ENCODE measurements at regions not wholly inside any gene's neighbourhood (a gene's known extent, or its start where the extent isn't known, plus 50 kb on each side); places are given as distances from the start of the nearest gene placed in this dataset.

DNA sequence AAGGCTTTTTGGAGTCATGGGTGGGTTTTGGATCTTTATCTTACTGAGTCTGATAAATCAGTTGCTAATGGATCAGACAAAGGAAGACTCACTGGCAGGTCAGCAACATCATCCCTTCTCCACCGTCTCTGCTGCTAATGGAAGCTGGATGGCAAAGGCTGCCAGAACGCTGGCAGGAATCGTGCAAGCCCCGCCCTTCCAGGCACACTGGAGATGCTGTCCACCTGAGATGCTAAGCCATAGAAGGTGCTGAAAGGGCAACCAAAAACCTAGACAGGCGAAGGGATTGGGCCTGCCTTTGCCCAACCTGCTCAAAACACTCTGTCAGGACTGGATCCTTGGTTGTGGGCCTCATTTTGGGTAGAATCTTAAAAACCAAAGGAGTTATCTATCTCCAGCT, 139.5 kb upstream of the FSTL4 start:
- TF ChIP-seq, protein P1, sequence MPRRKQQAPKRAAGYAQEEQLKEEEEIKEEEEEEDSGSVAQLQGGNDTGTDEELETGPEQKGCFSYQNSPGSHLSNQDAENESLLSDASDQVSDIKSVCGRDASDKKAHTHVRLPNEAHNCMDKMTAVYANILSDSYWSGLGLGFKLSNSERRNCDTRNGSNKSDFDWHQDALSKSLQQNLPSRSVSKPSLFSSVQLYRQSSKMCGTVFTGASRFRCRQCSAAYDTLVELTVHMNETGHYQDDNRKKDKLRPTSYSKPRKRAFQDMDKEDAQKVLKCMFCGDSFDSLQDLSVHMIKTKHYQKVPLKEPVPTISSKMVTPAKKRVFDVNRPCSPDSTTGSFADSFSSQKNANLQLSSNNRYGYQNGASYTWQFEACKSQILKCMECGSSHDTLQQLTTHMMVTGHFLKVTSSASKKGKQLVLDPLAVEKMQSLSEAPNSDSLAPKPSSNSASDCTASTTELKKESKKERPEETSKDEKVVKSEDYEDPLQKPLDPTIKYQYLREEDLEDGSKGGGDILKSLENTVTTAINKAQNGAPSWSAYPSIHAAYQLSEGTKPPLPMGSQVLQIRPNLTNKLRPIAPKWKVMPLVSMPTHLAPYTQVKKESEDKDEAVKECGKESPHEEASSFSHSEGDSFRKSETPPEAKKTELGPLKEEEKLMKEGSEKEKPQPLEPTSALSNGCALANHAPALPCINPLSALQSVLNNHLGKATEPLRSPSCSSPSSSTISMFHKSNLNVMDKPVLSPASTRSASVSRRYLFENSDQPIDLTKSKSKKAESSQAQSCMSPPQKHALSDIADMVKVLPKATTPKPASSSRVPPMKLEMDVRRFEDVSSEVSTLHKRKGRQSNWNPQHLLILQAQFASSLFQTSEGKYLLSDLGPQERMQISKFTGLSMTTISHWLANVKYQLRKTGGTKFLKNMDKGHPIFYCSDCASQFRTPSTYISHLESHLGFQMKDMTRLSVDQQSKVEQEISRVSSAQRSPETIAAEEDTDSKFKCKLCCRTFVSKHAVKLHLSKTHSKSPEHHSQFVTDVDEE (CRISPR knock-in tag; IDR thresholded peaks at IDR 0.05) = no peak
- TF ChIP-seq ARNTL (CRISPR knock-in tag; IDR thresholded peaks at IDR 0.05; ENCODE audit: borderline replicate concordance, low read depth) (no peak), ZFP30 (CRISPR knock-in tag; IDR thresholded peaks at IDR 0.05) (no peak), ZNF8 (CRISPR knock-in tag; IDR thresholded peaks at IDR 0.05) (no peak), ZFP3 (CRISPR knock-in tag; IDR thresholded peaks at IDR 0.05) (no peak), ZNF70 (CRISPR knock-in tag; IDR thresholded peaks at IDR 0.05) (no peak), SNAI2 (CRISPR knock-in tag; IDR thresholded peaks at IDR 0.05) (no peak)
- TF ChIP-seq, protein P2, sequence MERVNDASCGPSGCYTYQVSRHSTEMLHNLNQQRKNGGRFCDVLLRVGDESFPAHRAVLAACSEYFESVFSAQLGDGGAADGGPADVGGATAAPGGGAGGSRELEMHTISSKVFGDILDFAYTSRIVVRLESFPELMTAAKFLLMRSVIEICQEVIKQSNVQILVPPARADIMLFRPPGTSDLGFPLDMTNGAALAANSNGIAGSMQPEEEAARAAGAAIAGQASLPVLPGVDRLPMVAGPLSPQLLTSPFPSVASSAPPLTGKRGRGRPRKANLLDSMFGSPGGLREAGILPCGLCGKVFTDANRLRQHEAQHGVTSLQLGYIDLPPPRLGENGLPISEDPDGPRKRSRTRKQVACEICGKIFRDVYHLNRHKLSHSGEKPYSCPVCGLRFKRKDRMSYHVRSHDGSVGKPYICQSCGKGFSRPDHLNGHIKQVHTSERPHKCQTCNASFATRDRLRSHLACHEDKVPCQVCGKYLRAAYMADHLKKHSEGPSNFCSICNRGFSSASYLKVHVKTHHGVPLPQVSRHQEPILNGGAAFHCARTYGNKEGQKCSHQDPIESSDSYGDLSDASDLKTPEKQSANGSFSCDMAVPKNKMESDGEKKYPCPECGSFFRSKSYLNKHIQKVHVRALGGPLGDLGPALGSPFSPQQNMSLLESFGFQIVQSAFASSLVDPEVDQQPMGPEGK (CRISPR knock-in tag; IDR thresholded peaks at IDR 0.05; ENCODE audit: borderline replicate concordance) = no peak
